ELF-1 (cell line): ENCODE measurements at regions not wholly inside any gene's neighbourhood (a gene's known extent, or its start where the extent isn't known, plus 50 kb on each side); places are given as distances from the start of the nearest gene placed in this dataset.
A peak's percentile ranks its signal among the peaks of the same experiment; 100 is the strongest.
"Not testable (repeated sequence)": the region's sequence is repeated elsewhere in the genome, so short reads cannot be mapped to it uniquely, and the experiment has no call there.

Experiments
- DNase-seq: peaks from one replicate; pipeline ENCODE4 v3.0.0-alpha.2; 2016; ENCODE audit warnings: low read depth, low spot score

DNA sequence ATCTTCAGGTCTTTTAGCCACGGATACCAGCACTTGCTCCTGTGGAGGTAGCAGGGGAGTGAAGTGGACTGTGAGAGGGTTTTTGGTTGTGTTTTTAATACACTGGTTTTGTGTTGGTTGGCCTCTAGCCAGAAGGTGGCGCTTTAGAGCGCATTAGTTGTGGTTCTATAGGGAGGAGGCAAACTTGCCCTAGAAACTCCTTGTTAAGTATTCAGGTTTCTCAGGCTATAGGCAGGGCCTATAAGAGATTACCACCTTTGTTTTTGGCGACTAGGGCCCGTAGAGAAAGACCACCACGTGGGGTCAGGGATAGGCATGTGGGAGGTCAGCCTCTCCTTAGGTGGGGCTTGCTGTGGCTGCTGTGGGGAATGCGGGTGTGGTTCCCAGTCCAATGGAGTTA lies 221.6 kb upstream of the SPANXN4 start:
- peak; percentile 76 for DNase-seq

DNA sequence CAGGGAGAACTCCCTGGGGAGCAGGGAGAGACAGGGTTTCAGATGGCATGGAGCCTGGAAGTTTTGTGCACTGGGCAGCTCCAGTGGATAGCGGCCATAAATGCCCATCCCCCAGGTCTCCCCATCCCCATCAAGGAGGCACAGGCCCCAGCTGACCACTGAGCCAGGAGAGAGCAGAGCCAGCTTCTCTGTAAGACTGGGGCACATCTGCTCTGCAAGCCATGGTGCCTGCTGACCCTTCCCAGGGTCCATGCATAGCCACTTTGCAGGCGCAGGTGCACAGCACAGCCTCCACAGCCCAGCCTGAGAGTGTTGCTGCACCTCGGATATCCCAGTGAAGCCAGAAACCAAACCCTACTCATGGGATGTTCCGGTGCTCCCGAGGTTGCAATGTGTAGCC lies 206.3 kb upstream of the SPANXN4 start:
- DNase-seq: no peak

DNA sequence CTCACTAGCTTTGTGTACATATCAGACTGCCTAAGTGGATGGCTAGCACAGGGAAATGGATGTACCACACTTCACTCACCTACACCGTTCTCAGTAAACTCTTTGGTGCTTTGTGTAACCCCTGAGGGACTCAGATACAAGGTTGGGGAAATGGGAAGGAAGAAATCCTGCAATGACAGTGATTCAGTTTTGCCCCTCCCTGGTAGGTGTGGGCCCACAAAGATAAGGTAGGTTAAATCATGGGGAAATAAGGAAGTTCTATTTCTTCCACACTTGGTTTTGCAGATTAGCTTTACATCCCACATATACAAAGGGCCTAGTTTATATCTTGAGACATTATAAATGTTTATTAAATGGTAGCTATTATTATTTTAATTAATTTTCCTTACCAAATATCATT lies 197.6 kb upstream of the SPANXN4 start:
- no peak for DNase-seq

DNA sequence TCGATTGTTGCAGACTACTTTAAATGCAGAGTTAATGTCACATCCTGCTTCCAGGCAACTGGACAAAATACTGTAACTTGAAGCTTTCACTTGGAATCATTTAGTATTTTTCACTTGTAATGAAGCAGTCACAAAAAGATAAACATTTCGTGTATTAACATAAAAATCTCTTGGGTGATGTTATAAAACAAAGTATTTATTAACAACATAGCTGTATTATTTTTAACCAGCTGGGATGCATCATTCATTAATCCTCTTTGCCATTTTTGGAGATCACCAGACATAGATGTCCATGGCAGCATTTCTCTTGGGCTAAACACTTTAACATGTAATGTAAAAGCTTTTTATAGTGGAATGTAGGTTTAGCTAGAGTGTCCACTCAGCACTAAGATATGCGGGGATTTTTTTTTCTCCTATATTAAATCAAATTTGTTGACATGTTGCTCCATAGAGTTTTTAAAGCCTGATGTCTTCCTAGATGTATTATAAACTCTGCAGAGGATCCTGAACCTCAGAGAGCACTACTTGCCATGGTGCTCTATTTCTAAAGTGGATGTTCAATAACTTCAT lies 193.7 kb upstream of the SPANXN4 start:
- DNase-seq: no peak

DNA sequence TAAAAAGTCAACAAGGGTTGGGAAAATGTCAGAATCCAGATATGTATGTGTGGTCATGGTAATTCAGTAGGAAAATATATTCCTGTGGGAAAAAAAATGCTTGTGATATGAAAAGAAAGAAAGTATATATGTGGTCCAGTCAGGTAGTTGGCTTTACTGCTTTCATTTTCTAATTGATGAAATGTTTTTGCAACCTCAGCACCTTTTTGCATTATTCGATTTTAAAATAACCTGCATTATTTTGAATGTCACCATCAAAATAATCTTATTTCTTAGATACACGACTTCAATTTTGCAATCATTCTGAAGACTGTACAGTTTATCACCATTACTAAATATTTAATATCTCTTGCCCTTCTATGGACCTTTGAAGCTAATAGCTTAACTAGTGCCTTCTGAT lies 170.8 kb upstream of the SPANXN4 start:
- DNase-seq: no peak

DNA sequence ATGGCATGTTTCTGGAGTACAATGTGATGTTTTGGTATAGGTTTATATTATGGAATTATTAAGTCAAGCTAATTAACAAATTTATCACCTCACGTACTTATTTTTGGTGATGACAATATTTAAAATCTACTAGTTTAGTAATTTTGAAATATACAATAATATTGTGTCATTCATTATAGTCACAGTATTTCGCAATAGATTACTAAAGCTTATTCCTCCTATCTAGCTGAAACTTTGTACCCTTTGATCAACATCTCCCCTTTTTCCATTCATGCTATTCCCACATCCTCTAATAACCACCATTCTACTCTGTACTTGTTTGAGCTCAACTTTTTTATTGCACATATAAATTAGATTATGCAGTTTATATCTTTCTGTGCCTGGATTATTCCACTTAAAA lies 164.8 kb upstream of the SPANXN4 start:
- no peak for DNase-seq

DNA sequence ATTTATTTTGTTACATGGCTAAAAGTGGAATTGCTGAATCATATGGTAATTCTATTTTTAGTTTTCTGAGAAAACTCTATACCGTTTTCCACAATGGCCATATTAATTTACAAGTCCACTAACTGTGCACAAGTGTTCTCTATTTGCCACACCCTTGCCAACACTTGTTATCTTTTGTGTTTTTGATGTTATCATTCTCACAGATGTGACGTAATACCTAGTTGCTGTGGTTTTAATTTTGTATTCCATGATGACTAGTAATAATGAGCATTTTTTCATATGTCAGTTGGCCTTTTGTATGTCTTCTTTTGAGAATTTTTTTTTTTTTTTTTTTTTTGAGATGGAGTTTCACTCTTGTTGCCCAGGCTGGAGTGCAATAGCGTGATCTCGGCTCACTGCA lies 164.2 kb upstream of the SPANXN4 start:
- DNase-seq: no peak

DNA sequence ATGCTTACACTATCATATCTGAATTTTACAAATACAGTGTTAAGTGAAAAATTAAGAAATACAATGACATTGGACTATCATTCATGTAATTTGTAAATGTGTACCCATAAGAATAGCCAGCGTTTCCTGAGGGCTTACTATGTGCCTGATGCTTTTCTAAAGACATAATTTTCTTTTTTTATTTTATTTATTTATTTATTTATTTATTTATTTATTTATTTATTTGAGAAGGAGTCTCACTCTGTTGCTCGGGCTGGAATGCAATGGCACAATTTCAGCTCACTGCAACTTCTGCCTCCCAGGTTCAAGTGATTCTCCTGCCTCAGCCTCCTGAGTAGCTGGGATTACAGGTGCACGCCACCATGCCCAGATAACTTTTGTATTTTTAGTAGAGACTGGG lies 159.5 kb upstream of the SPANXN4 start:
- not testable (repeated sequence) for DNase-seq

DNA sequence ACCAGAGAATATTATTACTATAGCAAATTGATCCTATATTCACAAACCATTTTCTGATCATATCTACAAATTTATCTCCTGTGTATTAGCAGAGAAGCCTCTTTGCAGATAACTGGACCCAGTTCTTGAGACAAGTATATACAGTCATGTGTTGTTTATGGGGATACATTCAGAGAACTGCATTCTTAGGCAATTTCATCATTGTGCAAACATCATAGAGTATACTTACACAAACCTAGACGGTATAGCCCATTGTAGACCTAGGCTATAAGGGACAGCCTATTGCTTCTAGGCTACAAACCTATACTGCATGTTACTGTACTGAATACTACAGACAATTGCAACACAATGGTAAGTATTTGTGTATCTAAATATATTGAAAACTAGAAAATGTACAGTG lies 152.5 kb upstream of the SPANXN4 start:
- DNase-seq: no peak

DNA sequence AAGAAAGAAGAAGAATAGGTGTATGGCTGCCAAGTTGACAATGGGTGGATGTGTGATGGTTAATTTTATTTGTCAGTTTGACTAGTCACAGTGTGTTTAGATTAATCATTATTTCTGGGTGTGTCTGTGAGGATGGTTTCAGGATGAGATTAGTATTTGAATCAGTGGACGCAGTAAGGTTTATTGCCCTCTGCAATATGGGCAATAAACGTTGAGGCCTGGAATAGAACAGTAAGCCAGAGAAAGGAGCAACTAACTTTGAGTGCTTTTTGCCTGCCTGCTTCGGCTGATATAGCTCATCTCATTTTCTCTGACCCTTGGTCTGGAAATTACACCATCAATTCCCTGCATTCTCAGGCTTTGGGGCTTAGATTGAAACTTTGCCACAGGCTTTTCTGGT lies 140.8 kb upstream of the SPANXN4 start:
- no peak for DNase-seq

DNA sequence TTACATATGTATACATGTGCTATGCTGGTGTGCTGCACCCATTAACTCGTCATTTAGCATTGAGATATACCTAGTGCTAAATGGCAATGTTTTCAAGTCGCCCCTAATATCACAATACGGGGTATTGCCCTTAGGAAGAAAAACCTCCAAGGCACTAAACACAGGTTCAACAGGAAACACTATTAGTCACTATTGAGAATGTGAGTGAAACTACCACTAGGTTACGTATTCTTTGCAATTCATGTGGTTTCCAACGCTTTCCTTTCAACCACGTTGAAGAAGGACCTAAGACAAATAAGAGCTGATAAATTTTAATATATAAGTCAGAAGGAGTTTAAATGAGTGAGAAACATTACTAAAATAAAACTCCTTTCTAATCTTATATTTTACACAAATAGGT lies 134.7 kb upstream of the SPANXN4 start:
- no peak for DNase-seq

DNA sequence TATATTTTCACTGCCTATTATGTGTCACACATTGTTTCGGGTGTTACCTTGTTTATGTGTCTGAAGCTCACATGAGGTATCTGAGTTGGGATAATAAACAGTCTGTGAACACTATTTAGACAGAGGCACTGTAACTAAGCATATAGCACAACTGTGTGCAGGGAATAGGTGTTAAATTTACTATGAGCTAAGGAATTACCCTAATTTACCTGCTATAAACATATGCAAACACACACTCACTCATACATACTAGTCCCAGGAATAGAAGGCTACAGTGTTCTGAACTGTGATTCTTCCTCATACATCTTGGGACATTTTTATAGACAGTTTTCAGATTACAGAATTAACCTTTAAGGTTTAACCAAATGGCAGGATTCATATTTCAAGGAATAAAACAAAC lies 127.6 kb upstream of the SPANXN4 start:
- DNase-seq: no peak

DNA sequence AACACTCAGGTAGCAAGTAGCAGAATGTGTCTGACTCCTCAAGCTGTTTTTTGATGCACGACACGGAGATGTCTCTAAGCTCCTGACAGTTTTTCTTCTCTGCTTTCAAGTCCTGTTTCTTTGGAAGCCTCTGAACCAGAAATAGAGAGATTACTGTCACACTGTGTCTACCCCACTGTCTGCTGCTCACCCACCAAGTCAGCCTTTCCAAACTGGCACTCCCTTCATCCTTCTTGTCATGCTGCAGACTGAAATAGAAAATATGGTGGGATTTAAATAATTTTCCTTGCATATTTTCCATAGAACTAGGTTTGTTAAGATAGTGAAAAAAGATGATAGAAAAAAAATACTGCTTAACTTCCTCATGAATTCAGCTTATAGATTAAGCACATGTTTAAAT lies 102.5 kb upstream of the SPANXN4 start:
- DNase-seq: no peak

DNA sequence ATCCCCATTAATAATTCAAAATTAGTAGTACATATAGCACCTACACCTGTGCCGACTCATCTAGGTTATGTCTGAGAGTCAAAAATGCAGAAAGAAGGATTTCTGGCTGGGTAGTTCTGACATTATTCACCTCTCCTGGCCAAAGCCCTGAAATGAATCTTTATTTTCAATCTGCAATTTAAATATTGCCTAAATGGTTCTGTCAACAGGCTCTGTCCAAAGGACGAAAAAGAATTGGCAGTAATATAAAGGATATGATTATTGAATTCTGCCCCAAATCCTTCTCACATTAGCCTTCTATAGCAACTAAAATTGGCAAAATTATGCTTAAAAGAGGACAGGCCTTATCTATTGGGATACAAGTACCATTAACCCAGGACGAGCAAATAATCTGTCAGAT lies 86.9 kb upstream of the SPANXN4 start:
- no peak for DNase-seq

DNA sequence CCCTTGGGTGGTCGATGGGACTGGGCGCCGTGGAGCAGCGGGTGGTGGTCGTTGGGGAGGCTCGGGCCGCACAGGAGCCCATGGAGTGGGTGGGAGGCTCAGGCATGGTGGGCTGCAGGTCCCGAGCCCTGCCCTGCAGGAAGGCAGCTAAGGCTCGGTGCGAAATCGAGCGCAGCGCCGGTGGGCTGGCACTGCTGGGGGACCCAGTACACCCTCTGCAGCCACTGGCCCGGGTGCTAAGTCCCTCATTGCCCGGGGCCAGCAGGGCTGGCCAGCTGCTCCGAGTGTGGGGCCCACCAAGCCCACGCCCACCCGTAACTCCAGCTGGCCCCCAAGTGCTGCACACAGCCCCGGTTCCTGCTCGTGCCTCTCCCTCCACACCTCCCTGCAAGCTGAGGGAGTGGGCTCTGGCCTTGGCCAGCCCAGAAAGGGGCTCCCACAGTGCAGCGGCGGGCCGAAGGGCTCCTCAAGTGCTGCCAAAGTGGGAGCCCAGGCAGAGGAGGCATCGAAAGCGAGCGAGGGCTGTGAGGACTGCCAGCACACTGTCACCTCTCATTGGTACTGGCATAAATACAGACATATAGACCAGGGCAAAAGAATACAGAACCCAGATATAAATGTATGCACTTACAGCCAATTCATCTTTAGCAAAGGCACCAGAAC lies 53.5 kb upstream of the SPANXN4 start:
- not testable (repeated sequence) for DNase-seq
